ENCODE measurements at regions not wholly inside any gene's neighbourhood (a gene's known extent, or its start where the extent isn't known, plus 50 kb on each side); places are given as distances from the start of the nearest gene placed in this dataset.

- Histone ChIP-seq H3K9ac (ENCODE audit: low read length) (no peak overlapping the region), H3K79me2 (ENCODE audit: control insufficient read depth, insufficient read depth, low read length) (no peaks in the 10 kb centered on the region), H3K4me2 (replicated peaks; ENCODE audit: low read depth, low read length, poor library complexity, severe bottlenecking) (no peak overlapping the region), H3K4me1 (ENCODE audit: control insufficient read depth in 2 of 2, insufficient read depth in 2 of 2, low read length in 2 of 2) (no peaks in the 10 kb centered on the region), H3K27ac (ENCODE audit: low read length in 2 of 2) (no peak overlapping the region), H4K20me1 (ENCODE audit: control insufficient read depth, insufficient read depth, low read length, poor library complexity, severe bottlenecking) (no peaks in the 10 kb centered on the region), H3K4me3 (ENCODE audit: control extremely low read depth in 1 of 5, extremely low read depth in 1 of 5, insufficient read depth in 1 of 5, low read depth in 2 of 5, low read length in 4 of 5) (no peak overlapping the region), H2AFZ (ENCODE audit: insufficient read depth, low read depth, low read length, poor library complexity, severe bottlenecking) (no peak overlapping the region), H3K36me3 (replicated peaks in 1 of 2; ENCODE audit: control extremely low read depth in 1 of 2, control insufficient read depth in 1 of 2, extremely low read depth in 1 of 2, insufficient read depth in 2 of 2, low read length in 1 of 2) (no peaks in the 10 kb centered on the region), H3K27me3 (replicated peaks in 1 of 4; ENCODE audit: control extremely low read depth in 1 of 4, control insufficient read depth in 3 of 4, insufficient read depth in 4 of 4, low read length in 3 of 4) (peaks cover 0 to 5% (median 0%) of the 10 kb centered on the region in 4 experiments), H3K9me3 (ENCODE audit: control extremely low read depth in 1 of 3, control insufficient read depth in 2 of 3, insufficient read depth in 1 of 3, low read length in 2 of 3) (no peaks in the 10 kb centered on the region)
- no peak for ATAC-seq (ENCODE audit: low read depth)
- no peak overlapping the region for H3K27ac Mint-ChIP-seq
- CTCF ChIA-PET, result no interaction called here
- WGBS (ENCODE audit: insufficient coverage), result 67% methylated on average over 2 of the region's 3 CpGs
- H3K9me3 Mint-ChIP-seq (ENCODE audit: insufficient read depth), result no peaks in the 10 kb centered on the region
- TF ChIP-seq, protein P1, sequence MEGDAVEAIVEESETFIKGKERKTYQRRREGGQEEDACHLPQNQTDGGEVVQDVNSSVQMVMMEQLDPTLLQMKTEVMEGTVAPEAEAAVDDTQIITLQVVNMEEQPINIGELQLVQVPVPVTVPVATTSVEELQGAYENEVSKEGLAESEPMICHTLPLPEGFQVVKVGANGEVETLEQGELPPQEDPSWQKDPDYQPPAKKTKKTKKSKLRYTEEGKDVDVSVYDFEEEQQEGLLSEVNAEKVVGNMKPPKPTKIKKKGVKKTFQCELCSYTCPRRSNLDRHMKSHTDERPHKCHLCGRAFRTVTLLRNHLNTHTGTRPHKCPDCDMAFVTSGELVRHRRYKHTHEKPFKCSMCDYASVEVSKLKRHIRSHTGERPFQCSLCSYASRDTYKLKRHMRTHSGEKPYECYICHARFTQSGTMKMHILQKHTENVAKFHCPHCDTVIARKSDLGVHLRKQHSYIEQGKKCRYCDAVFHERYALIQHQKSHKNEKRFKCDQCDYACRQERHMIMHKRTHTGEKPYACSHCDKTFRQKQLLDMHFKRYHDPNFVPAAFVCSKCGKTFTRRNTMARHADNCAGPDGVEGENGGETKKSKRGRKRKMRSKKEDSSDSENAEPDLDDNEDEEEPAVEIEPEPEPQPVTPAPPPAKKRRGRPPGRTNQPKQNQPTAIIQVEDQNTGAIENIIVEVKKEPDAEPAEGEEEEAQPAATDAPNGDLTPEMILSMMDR (IDR thresholded peaks at IDR 0.05), result no peak
- no peak for TF ChIP-seq EZH2 (IDR thresholded peaks at IDR 0.05; ENCODE audit: borderline replicate concordance, insufficient read depth, low read depth, low read length, poor library complexity, severe bottlenecking)
- intact Hi-C loops (cut with micrococcal nuclease), result no loop called here
- POLR2A ChIA-PET, result no interaction called here
- DNase-seq, result no peak
- H3K4me1 Mint-ChIP-seq, result no peaks in the 10 kb centered on the region
- H3K27me3 Mint-ChIP-seq, result peaks cover 28% of the 10 kb centered on the region
- no peak overlapping the region for H3K4me3 Mint-ChIP-seq
Observed at GRCh38 chr2:204126705-204127104, 190.1 kb downstream of the ICOS start.

- Mint-ChIP-seq H3K27me3 (peaks cover 25% of the 10 kb centered on the region), H3K9me3 (ENCODE audit: insufficient read depth) (no peaks in the 10 kb centered on the region), H3K4me1 (no peaks in the 10 kb centered on the region), H3K27ac (no peak overlapping the region), H3K4me3 (no peak overlapping the region)
- TF ChIP-seq, protein P1 (IDR thresholded peaks at IDR 0.05), result no peak
- no peak for TF ChIP-seq EZH2 (IDR thresholded peaks at IDR 0.05; ENCODE audit: borderline replicate concordance, insufficient read depth, low read depth, low read length, poor library complexity, severe bottlenecking)
- Histone ChIP-seq H3K79me2 (ENCODE audit: control insufficient read depth, insufficient read depth, low read length) (no peaks in the 10 kb centered on the region), H4K20me1 (ENCODE audit: control insufficient read depth, insufficient read depth, low read length, poor library complexity, severe bottlenecking) (no peaks in the 10 kb centered on the region), H3K4me2 (replicated peaks; ENCODE audit: low read depth, low read length, poor library complexity, severe bottlenecking) (no peak overlapping the region), H3K4me3 (ENCODE audit: control extremely low read depth in 1 of 5, extremely low read depth in 1 of 5, insufficient read depth in 1 of 5, low read depth in 2 of 5, low read length in 4 of 5) (no peak overlapping the region), H3K4me1 (ENCODE audit: control insufficient read depth in 2 of 2, insufficient read depth in 2 of 2, low read length in 2 of 2) (no peaks in the 10 kb centered on the region), H3K9me3 (ENCODE audit: control extremely low read depth in 1 of 3, control insufficient read depth in 2 of 3, insufficient read depth in 1 of 3, low read length in 2 of 3) (no peaks in the 10 kb centered on the region), H3K36me3 (replicated peaks in 1 of 2; ENCODE audit: control extremely low read depth in 1 of 2, control insufficient read depth in 1 of 2, extremely low read depth in 1 of 2, insufficient read depth in 2 of 2, low read length in 1 of 2) (no peaks in the 10 kb centered on the region), H3K27ac (ENCODE audit: low read length in 2 of 2) (no peak overlapping the region), H3K9ac (ENCODE audit: low read length) (no peak overlapping the region), H2AFZ (ENCODE audit: insufficient read depth, low read depth, low read length, poor library complexity, severe bottlenecking) (no peak overlapping the region), H3K27me3 (replicated peaks in 1 of 4; ENCODE audit: control extremely low read depth in 1 of 4, control insufficient read depth in 3 of 4, insufficient read depth in 4 of 4, low read length in 3 of 4) (peaks cover 0 to 5% (median 0%) of the 10 kb centered on the region in 4 experiments)
- POLR2A ChIA-PET, result no interaction called here
- DNase-seq (no peak), ATAC-seq (ENCODE audit: low read depth) (no peak)
- CTCF ChIA-PET, result interaction anchor here (0.6 kb wide), 1 partner anchor 647 kb away, joined by 4 read pairs; no protein-coding TSS in a partner anchor
- WGBS (ENCODE audit: insufficient coverage), result 88% methylated on average over 1 of the region's 2 CpGs
- intact Hi-C loops (cut with micrococcal nuclease), result no loop called here
Observed at GRCh38 chr2:204127238-204127637, 190.7 kb downstream of the ICOS start.
